GM19351 (cell line): ENCODE measurements at regions not wholly inside any gene's neighbourhood (a gene's known extent, or its start where the extent isn't known, plus 50 kb on each side); places are given as distances from the start of the nearest gene placed in this dataset.
"Not testable (repeated sequence)": the region's sequence is repeated elsewhere in the genome, so short reads cannot be mapped to it uniquely, and the experiment has no call there.

ENCODE experiments used
- ATAC-seq: cut with Tn5 transposase; IDR thresholded peaks from one replicate; pipeline ENCODE4 v1.9.1; 2021; ENCODE audit warnings: mild to moderate bottlenecking, moderate library complexity; ENCODE audit not compliant: unreplicated experiment

- ATAC-seq = no peak
Measured at GRCh38 chr17:77606146-77606864, 352.2 kb upstream of the TNRC6C start.

GRCh38 chr17:77606865-77607210 lies 351.7 kb upstream of the TNRC6C start:
- no peak for ATAC-seq

GRCh38 chr17:77607606-77608005 lies 350.9 kb upstream of the TNRC6C start:
- ATAC-seq = no peak

- ATAC-seq = no peak
Measured at GRCh38 chr17:77608431-77608830, 350.1 kb upstream of the TNRC6C start.

GRCh38 chr17:77609553-77610517 lies 348.7 kb upstream of the TNRC6C start:
- no peak for ATAC-seq

GRCh38 chr17:77610518-77610893 lies 348.0 kb upstream of the TNRC6C start:
- ATAC-seq = no peak

- ATAC-seq = no peak
Measured at GRCh38 chr17:77610972-77611521, 347.5 kb upstream of the TNRC6C start.

- ATAC-seq = no peak
Measured at GRCh38 chr17:77611791-77612502, 346.6 kb upstream of the TNRC6C start.

- no peak for ATAC-seq
Measured at GRCh38 chr17:77613218-77613617, 345.3 kb upstream of the TNRC6C start.

- ATAC-seq = no peak
Measured at GRCh38 chr17:77613627-77614026, 344.9 kb upstream of the TNRC6C start.

- ATAC-seq = no peak
Measured at GRCh38 chr17:77615703-77616253, 342.7 kb upstream of the TNRC6C start.

- ATAC-seq = no peak
Measured at GRCh38 chr17:77616254-77616731, 342.2 kb upstream of the TNRC6C start.

- ATAC-seq = no peak
Measured at GRCh38 chr17:77617516-77617915, 341.0 kb upstream of the TNRC6C start.

- no peak for ATAC-seq
Measured at GRCh38 chr17:77618173-77618572, 340.3 kb upstream of the TNRC6C start.

- ATAC-seq = no peak
Measured at GRCh38 chr17:77618731-77619130, 339.8 kb upstream of the TNRC6C start.

GRCh38 chr17:77619326-77619725 lies 339.2 kb upstream of the TNRC6C start:
- ATAC-seq = no peak

GRCh38 chr17:77619851-77620250 lies 338.7 kb upstream of the TNRC6C start:
- no peak for ATAC-seq

- no peak for ATAC-seq
Measured at GRCh38 chr17:77620282-77620681, 338.2 kb upstream of the TNRC6C start.

- not testable (repeated sequence) for ATAC-seq
Measured at GRCh38 chr17:77622084-77622483, 336.4 kb upstream of the TNRC6C start.

- ATAC-seq = no peak
Measured at GRCh38 chr17:77622647-77623046, 335.9 kb upstream of the TNRC6C start.

- ATAC-seq = not testable (repeated sequence)
Measured at GRCh38 chr17:77623321-77623720, 335.2 kb upstream of the TNRC6C start.
